ENCODE measurements at regions not wholly inside any gene's neighbourhood (a gene's known extent, or its start where the extent isn't known, plus 50 kb on each side); places are given as distances from the start of the nearest gene placed in this dataset.
A peak's percentile ranks its signal among the peaks of the same experiment; 100 is the strongest.

GRCh38 chr6:87798393-87799278, 96.6 kb upstream of the AKIRIN2 start:
- no peak overlapping the region for H3K27ac ChIP-seq
- peaks cover 5 to 30% (median 16%) of the 10 kb centered on the region in 10 experiments; a peak in 17 of 20 replicates for H3K4me1 ChIP-seq
- no peak overlapping the region for H3K4me2 ChIP-seq
- no peak for TF ChIP-seq Cebpa-rat (IDR thresholded peaks at IDR 0.05)
- no peak overlapping the region for H3K4me3 ChIP-seq
- H3K36me3 ChIP-seq = no peaks in the 10 kb centered on the region
- H3K9ac ChIP-seq = no peak overlapping the region
- H3K27me3 ChIP-seq = no peaks in the 10 kb centered on the region
- H4K20me1 ChIP-seq = no peaks in the 10 kb centered on the region
- H3K9me3 ChIP-seq (replicated peaks in 1 of 11) = no peaks in the 10 kb centered on the region

DNA sequence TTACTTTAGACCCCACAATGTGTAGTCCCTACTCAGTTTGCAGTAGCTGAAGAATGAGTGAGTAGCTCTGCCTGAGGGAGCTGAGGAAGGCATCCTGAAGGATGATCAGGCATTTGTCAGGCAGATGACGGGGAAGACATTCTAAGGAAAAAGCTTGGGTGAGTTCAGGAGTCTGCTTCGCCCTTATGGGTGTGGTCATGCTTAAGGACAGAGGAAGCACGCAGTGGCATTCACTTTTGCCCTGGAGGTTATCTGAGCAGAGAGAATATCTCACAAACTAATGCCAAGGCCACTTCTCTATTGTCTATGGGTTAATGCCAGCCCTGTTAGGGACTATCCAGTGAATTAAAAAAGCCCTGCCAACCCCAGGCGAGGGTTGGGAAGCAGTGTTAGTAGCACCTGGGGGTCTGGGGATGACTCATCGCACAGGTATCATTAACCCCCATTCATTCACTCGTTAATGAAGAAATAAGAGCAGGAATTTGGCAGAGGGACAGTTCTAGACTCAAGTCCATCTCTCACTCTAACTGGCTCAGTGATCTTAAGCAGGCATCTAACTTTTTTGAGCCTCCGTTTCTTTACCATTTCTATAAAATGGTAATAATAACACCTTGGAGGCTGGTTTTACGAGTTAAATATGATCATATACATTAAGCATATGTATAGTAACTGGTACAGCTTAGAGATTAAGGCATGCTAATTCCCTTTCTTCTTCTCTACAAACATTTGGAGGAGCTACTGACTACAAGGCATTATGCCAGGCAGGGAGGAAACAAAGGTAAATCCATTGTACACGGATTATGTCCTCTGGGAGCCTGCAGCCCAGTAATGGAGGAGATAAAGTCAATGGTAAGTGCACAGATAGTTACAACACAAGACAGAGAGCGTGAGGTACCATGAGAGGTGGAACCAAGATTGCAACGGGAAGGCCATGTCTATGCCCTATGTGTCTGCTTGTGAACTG, 93.2 kb upstream of the AKIRIN2 start:
- Histone ChIP-seq H3K4me1 (peaks cover 5 to 44% (median 16%) of the 10 kb centered on the region in 10 experiments; a peak in 17 of 20 replicates), H3K9me3 (replicated peaks in 1 of 11) (no peaks in the 10 kb centered on the region), H3K27ac (no peak overlapping the region), H3K9ac (no peak overlapping the region), H4K20me1 (no peaks in the 10 kb centered on the region), H3K4me2 (peak overlapping the region in 5 of 11 experiments; percentile 20 to 72 (median 61); a peak in 9 of 22 replicates), H3K27me3 (no peaks in the 10 kb centered on the region), H3K4me3 (no peak overlapping the region), H3K36me3 (no peaks in the 10 kb centered on the region)
- no peak for TF ChIP-seq Cebpa-rat (IDR thresholded peaks at IDR 0.05)

- no peak overlapping the region for H3K27ac ChIP-seq
- H3K4me3 ChIP-seq = no peak overlapping the region
- H3K9me3 ChIP-seq (replicated peaks in 1 of 11) = no peaks in the 10 kb centered on the region
- no peaks in the 10 kb centered on the region for H4K20me1 ChIP-seq
- no peak overlapping the region for H3K9ac ChIP-seq
- no peaks in the 10 kb centered on the region for H3K27me3 ChIP-seq
- H3K4me2 ChIP-seq = 0 out of 22 replicates have a peak overlapping the region, but pooled peaks of 1 of the 11 experiments have one; percentile 11
- H3K4me1 ChIP-seq = peaks cover 5 to 63% (median 18%) of the 10 kb centered on the region in 10 experiments; a peak in 17 of 20 replicates
- H3K36me3 ChIP-seq = no peaks in the 10 kb centered on the region
- no peak for TF ChIP-seq Cebpa-rat (IDR thresholded peaks at IDR 0.05)
Observed at GRCh38 chr6:87793315-87793714, 91.3 kb upstream of the AKIRIN2 start.

- H3K27me3 ChIP-seq = no peaks in the 10 kb centered on the region
- no peaks in the 10 kb centered on the region for H3K36me3 ChIP-seq
- TF ChIP-seq Cebpa-rat (IDR thresholded peaks at IDR 0.05) = no peak
- H3K9ac ChIP-seq = no peak overlapping the region
- no peak overlapping the region for H3K27ac ChIP-seq
- H3K4me3 ChIP-seq = no peak overlapping the region
- H3K4me2 ChIP-seq = no peak overlapping the region; a peak in 1 of 22 replicates
- no peaks in the 10 kb centered on the region for H4K20me1 ChIP-seq
- peaks cover 5 to 59% (median 13%) of the 10 kb centered on the region in 10 experiments; a peak in 17 of 20 replicates for H3K4me1 ChIP-seq
- H3K9me3 ChIP-seq (replicated peaks in 1 of 11) = no peaks in the 10 kb centered on the region
Observed at GRCh38 chr6:87791982-87792381, 89.9 kb upstream of the AKIRIN2 start.

- Histone ChIP-seq H3K27me3 (no peaks in the 10 kb centered on the region), H3K4me2 (peak overlapping the region in 4 of 11 experiments; percentile 31 to 81 (median 42); a peak in 5 of 22 replicates), H3K4me1 (peaks cover 4 to 59% (median 9%) of the 10 kb centered on the region in 10 experiments; a peak in 17 of 20 replicates), H3K27ac (peak overlapping the region in 4 of 11 experiments; percentile 6 to 73 (median 39); a peak in 4 of 22 replicates), H3K9ac (no peak overlapping the region), H4K20me1 (no peaks in the 10 kb centered on the region), H3K9me3 (replicated peaks in 1 of 11) (no peaks in the 10 kb centered on the region), H3K36me3 (no peaks in the 10 kb centered on the region), H3K4me3 (no peak overlapping the region)
- no peak for TF ChIP-seq Cebpa-rat (IDR thresholded peaks at IDR 0.05)
Observed at GRCh38 chr6:87791485-87791884, 89.5 kb upstream of the AKIRIN2 start.

GRCh38 chr6:87791029-87791428, 89.0 kb upstream of the AKIRIN2 start:
- Histone ChIP-seq H3K9ac (0 out of 22 replicates have a peak overlapping the region, but pooled peaks of 1 of the 11 experiments have one; percentile 42), H3K27me3 (no peaks in the 10 kb centered on the region), H3K4me3 (no peak overlapping the region), H3K27ac (peak overlapping the region in 4 of 11 experiments; percentile 6 to 73 (median 39); a peak in 7 of 22 replicates), H4K20me1 (no peaks in the 10 kb centered on the region), H3K36me3 (no peaks in the 10 kb centered on the region), H3K9me3 (replicated peaks in 1 of 11) (no peaks in the 10 kb centered on the region), H3K4me2 (peak overlapping the region in 4 of 11 experiments; percentile 31 to 81 (median 42); a peak in 6 of 22 replicates), H3K4me1 (peaks cover 0 to 55% (median 4%) of the 10 kb centered on the region in 10 experiments; a peak in 15 of 20 replicates)
- TF ChIP-seq Cebpa-rat (IDR thresholded peaks at IDR 0.05) = no peak

DNA sequence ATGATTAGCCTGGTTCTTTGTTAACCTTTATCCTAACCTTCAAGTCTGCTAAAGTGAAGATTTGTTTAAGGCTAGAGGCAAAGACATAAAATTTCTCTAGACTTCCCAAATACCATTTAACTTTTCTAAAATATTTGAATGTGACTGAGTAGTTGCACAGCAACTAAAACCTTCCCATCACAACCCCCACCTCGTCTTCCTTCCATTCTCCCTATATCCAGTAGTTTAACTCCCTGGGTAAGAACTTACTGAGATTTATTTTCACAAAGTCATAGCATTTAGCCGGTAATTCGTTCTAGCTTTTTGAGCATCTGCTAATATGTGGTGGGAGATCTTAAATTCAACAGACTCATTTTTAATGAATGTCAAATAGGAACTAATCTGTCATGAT, 87.9 kb upstream of the AKIRIN2 start:
- Histone ChIP-seq H3K4me2 (peak overlapping the region in 6 of 11 experiments; percentile 54 to 81 (median 78); a peak in 13 of 22 replicates), H3K27me3 (no peaks in the 10 kb centered on the region), H3K9ac (peak overlapping the region in 3 of 11 experiments; percentile 33 to 66 (median 65); a peak in 4 of 22 replicates), H3K9me3 (replicated peaks in 1 of 11) (0 out of 22 replicates have a peak, but pooled peaks cover 0 to 3% (median 0%) of the 10 kb centered on the region in 11 experiments), H4K20me1 (no peaks in the 10 kb centered on the region), H3K4me3 (no peak overlapping the region), H3K4me1 (peaks cover 0 to 43% (median 2%) of the 10 kb centered on the region in 10 experiments; a peak in 9 of 20 replicates), H3K36me3 (no peaks in the 10 kb centered on the region), H3K27ac (peak overlapping the region in 5 of 11 experiments; percentile 57 to 86 (median 77); a peak in 10 of 22 replicates)
- no peak for TF ChIP-seq Cebpa-rat (IDR thresholded peaks at IDR 0.05)

DNA sequence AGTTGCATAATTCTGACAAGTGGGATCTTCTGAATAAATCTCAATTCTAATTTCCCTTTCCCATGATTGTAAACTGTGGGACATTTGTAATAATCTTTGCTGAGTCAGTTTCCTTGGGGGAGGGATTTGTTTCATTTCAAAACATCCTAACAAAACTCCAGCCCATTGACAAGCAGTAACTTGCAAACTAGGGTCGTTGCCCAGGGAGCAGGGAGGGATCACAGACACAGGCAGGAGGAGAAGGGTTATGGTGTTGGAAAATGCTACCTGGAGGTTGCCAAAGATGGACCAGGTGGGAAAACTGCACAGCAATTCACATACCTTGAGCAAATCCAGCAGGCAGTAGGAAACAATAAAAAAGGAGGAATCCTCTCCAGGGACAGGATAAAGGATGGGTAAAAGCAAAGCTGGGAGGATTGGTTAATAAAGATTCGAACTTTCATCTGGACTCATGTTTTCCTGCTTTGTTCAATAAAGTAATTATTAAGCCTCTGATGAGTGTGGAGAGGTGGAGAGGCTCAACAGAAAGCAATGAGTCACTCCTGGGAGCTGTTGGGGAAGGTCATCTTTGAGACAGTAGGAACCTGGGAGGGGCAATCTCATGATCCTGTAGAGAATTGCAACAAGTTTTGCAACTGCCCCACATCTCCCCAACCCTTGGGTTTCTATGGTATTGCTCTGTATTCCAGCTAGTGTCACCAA, 87.3 kb upstream of the AKIRIN2 start:
- Histone ChIP-seq H3K36me3 (no peaks in the 10 kb centered on the region), H3K9me3 (replicated peaks in 1 of 11) (0 out of 22 replicates have a peak, but pooled peaks cover 0 to 3% (median 0%) of the 10 kb centered on the region in 11 experiments), H3K4me1 (peaks cover 0 to 40% (median 2%) of the 10 kb centered on the region in 10 experiments; a peak in 9 of 20 replicates), H3K27ac (peak overlapping the region in 6 of 11 experiments; percentile 12 to 86 (median 75); a peak in 11 of 22 replicates), H3K4me3 (peak overlapping the region in 2 of 10 experiments; percentile 28 to 35; a peak in 1 of 20 replicates), H3K27me3 (no peaks in the 10 kb centered on the region), H3K9ac (peak overlapping the region in 4 of 11 experiments; percentile 42 to 67 (median 66); a peak in 6 of 22 replicates), H3K4me2 (peak overlapping the region in 7 of 11 experiments; percentile 32 to 81 (median 76); a peak in 13 of 22 replicates), H4K20me1 (no peaks in the 10 kb centered on the region)
- TF ChIP-seq Cebpa-rat (IDR thresholded peaks at IDR 0.05) = peak in 2 of 11 experiments; percentile 32 to 43; a peak in 4 of 22 replicates
